H1 (cell line): ENCODE measurements at regions not wholly inside any gene's neighbourhood (a gene's known extent, or its start where the extent isn't known, plus 50 kb on each side); places are given as distances from the start of the nearest gene placed in this dataset.
A peak's percentile ranks its signal among the peaks of the same experiment; 100 is the strongest.

Experiments
- CTCF ChIA-PET: fragments of 300-600 bp; sonication (Branson Sonifier 250); formaldehyde crosslinking; loops from one replicate; lab custom pipeline; 2021; ENCODE audit not compliant: partially characterized antibody; lab: Charles Lee
- POLR2A ChIA-PET: fragments of 300-600 bp; sonication (Branson Sonifier 250); formaldehyde crosslinking; loops from one replicate; lab custom pipeline; 2021; ENCODE audit warnings: inconsistent platforms; ENCODE audit not compliant: partially characterized antibody; lab: Charles Lee
- DNase-seq, 2 experiments: peaks; one replicate each; pipeline versions ENCODE4 v3.0.0 to v3.0.0-alpha.2; 2010 to 2022; ENCODE audit warnings: low spot score in 2 of 2, low read depth in 1 of 2, mixed read lengths in 1 of 2
- FAIRE-seq: peaks from 2 replicates; lab custom pipeline; 2011; peaks lifted over from hg19 to GRCh38; lab: Jason Lieb, UNC
- H2AFZ ChIP-seq: 2 replicates; pipeline ENCODE4 v1.8.1; 2012; ENCODE audit warnings: low read length, inconsistent platforms
- H2AK5ac ChIP-seq: 2 replicates; pipeline ENCODE4 v1.6.1; 2013; ENCODE audit warnings: low read depth, low read length
- H2BK120ac ChIP-seq: replicated peaks from 2 replicates; pipeline ENCODE3; 2013; ENCODE audit warnings: low read depth, low read length, inconsistent platforms
- H2BK12ac ChIP-seq: 2 replicates; pipeline ENCODE4 v1.6.1; 2013; ENCODE audit warnings: low read depth, low read length
- H2BK15ac ChIP-seq: 2 replicates; pipeline ENCODE4 v1.6.1; 2013; ENCODE audit warnings: low read length
- H2BK20ac ChIP-seq: 2 replicates; pipeline ENCODE4 v1.6.1; 2013; ENCODE audit warnings: low read length
- H2BK5ac ChIP-seq: 2 replicates; pipeline ENCODE4 v1.6.1; 2013; ENCODE audit warnings: low read depth, low read length
- H3K14ac ChIP-seq: 2 replicates; pipeline ENCODE4 v1.6.1; 2013; ENCODE audit warnings: inconsistent platforms; ENCODE audit not compliant: insufficient read length
- H3K18ac ChIP-seq: 2 replicates; pipeline ENCODE4 v1.6.1; 2013; ENCODE audit warnings: low read length; ENCODE audit errors: extremely low read depth
- H3K23ac ChIP-seq: 2 replicates; pipeline ENCODE4 v1.6.1; 2013; ENCODE audit warnings: inconsistent platforms; ENCODE audit not compliant: insufficient read length
- H3K23me2 ChIP-seq: 2 replicates; pipeline ENCODE4 v1.6.1; 2013; ENCODE audit warnings: low read depth, low read length
- H3K27ac ChIP-seq: 2 replicates; pipeline ENCODE4 v1.6.1; 2011; ENCODE audit warnings: low read depth, low read length, inconsistent platforms
- H3K27me3 ChIP-seq, 4 experiments: replicated peaks in 1 of 4; 1 replicate in 1 of 4; 2 replicates in 3 of 4; pipeline versions ENCODE4 v1.6.1 to v1.8.1; 2011 to 2013; ENCODE audit warnings: low read length in 3 of 4, mild to moderate bottlenecking in 3 of 4, inconsistent platforms in 2 of 4, mixed read lengths in 2 of 4, moderate library complexity in 1 of 4; ENCODE audit not compliant: control insufficient read depth in 3 of 4, insufficient read depth in 3 of 4; ENCODE audit errors: extremely low read depth in 1 of 4
- H3K36me3 ChIP-seq, 4 experiments: 2 replicates each; pipeline versions ENCODE4 v1.6.1 to v1.8.1; 2011 to 2013; ENCODE audit warnings: mild to moderate bottlenecking in 4 of 4, low read length in 3 of 4, moderate library complexity in 2 of 4, control low read depth in 1 of 4, inconsistent platforms in 1 of 4; ENCODE audit not compliant: insufficient read depth in 4 of 4, control insufficient read depth in 2 of 4
- H3K4ac ChIP-seq: replicated peaks from 2 replicates; pipeline ENCODE3; 2013; ENCODE audit warnings: low read length, low read depth, mixed read lengths, inconsistent platforms; ENCODE audit not compliant: insufficient read length
- H3K4me1 ChIP-seq, 4 experiments: replicated peaks in 1 of 4; 1 replicate in 1 of 4; 2 replicates in 3 of 4; pipeline versions ENCODE4 v1.6.1 to v1.8.1; 2011 to 2013; ENCODE audit warnings: low read length in 3 of 4, inconsistent platforms in 2 of 4, mixed read lengths in 1 of 4; ENCODE audit not compliant: insufficient read depth in 4 of 4, control insufficient read depth in 3 of 4
- H3K4me2 ChIP-seq, 2 experiments: 2 replicates each; pipeline versions ENCODE4 v1.6.1 to v1.8.1; 2011 to 2013; ENCODE audit warnings: low read depth in 2 of 2, low read length in 2 of 2, control low read depth in 1 of 2, inconsistent platforms in 1 of 2, mild to moderate bottlenecking in 1 of 2; ENCODE audit not compliant: insufficient read depth in 1 of 2
- H3K4me3 ChIP-seq, 4 experiments: fragments of 200-600, 300-600 bp in 1 of 4; sonication (generic), shearing (Covaris generic), sonication (Bioruptor Twin) in 1 of 4; 2 replicates each; pipeline versions ENCODE4 v1.5.1 to v1.8.1; 2011 to 2016; ENCODE audit warnings: low read length in 4 of 4, low read depth in 3 of 4, control low read depth in 2 of 4, inconsistent platforms in 2 of 4, mild to moderate bottlenecking in 2 of 4, mixed read lengths in 1 of 4, moderate library complexity in 1 of 4; ENCODE audit not compliant: insufficient read depth in 2 of 4; ENCODE audit errors: extremely low read depth in 1 of 4
- H3K56ac ChIP-seq: replicated peaks from 2 replicates; pipeline ENCODE3; 2013; ENCODE audit warnings: low read depth, mild to moderate bottlenecking, mixed read lengths, low read length, inconsistent platforms; ENCODE audit not compliant: insufficient read length
- H3K79me1 ChIP-seq: 2 replicates; pipeline ENCODE4 v1.6.1; 2013; ENCODE audit warnings: low read depth, low read length, control low read depth
- H3K79me2 ChIP-seq, 2 experiments: 2 replicates each; pipeline versions ENCODE4 v1.6.1 to v1.8.1; 2012 to 2013; ENCODE audit warnings: low read length in 2 of 2, mild to moderate bottlenecking in 2 of 2, inconsistent platforms in 1 of 2; ENCODE audit not compliant: insufficient read depth in 2 of 2, control insufficient read depth in 1 of 2
- H3K9ac ChIP-seq, 4 experiments: replicated peaks in 1 of 4; 1 replicate in 1 of 4; 2 replicates in 3 of 4; pipeline versions ENCODE4 v1.6.1 to v1.8.1; 2011 to 2013; ENCODE audit warnings: low read depth in 3 of 4, low read length in 3 of 4, control low read depth in 2 of 4, mild to moderate bottlenecking in 2 of 4, moderate library complexity in 2 of 4, inconsistent platforms in 1 of 4; ENCODE audit errors: extremely low read depth in 1 of 4
- H3K9me3 ChIP-seq, 2 experiments: 2 replicates each; pipeline versions ENCODE4 v1.6.1 to v1.8.1; 2012 to 2013; ENCODE audit warnings: mild to moderate bottlenecking in 2 of 2, moderate library complexity in 2 of 2, control low read depth in 1 of 2, inconsistent platforms in 1 of 2, low read depth in 1 of 2, low read length in 1 of 2, mixed read lengths in 1 of 2; ENCODE audit not compliant: insufficient read depth in 2 of 2
- H4K20me1 ChIP-seq, 2 experiments: replicated peaks in 1 of 2; 2 replicates each; pipeline versions ENCODE3 to v1.8.1; 2011 to 2013; ENCODE audit warnings: inconsistent platforms in 2 of 2, low read length in 2 of 2, mild to moderate bottlenecking in 1 of 2; ENCODE audit not compliant: insufficient read depth in 2 of 2, control insufficient read depth in 1 of 2
- H4K5ac ChIP-seq: 2 replicates; pipeline ENCODE4 v1.6.1; 2013; ENCODE audit warnings: low read length, low read depth, mixed read lengths, inconsistent platforms; ENCODE audit not compliant: insufficient read length
- H4K8ac ChIP-seq: 2 replicates; pipeline ENCODE4 v1.8.0; 2013; ENCODE audit warnings: mild to moderate bottlenecking, moderate library complexity, low read length, inconsistent platforms; ENCODE audit not compliant: insufficient read depth; ENCODE audit errors: extremely low read depth
- H4K91ac ChIP-seq: replicated peaks from 2 replicates; pipeline ENCODE3; 2013; ENCODE audit warnings: low read length, mixed read lengths, inconsistent platforms; ENCODE audit not compliant: insufficient read length
- BRCA1 ChIP-seq: IDR thresholded peaks from 2 replicates; pipeline ENCODE4 v1.6.1; 2012; ENCODE audit warnings: low read depth, low read length, improper control_type of control experiment
- CTCF ChIP-seq, 3 experiments: IDR thresholded peaks; 1 replicate in 2 of 3; 2 replicates in 1 of 3; pipeline versions ENCODE4 v1.5.1 to v1.6.1; 2011; ENCODE audit warnings: low read length in 3 of 3, mild to moderate bottlenecking in 3 of 3, inconsistent platforms in 2 of 3, low read depth in 1 of 3, moderate library complexity in 1 of 3; ENCODE audit not compliant: insufficient read depth in 1 of 3; ENCODE audit errors: control extremely low read depth in 1 of 3
- E2F6 ChIP-seq: IDR thresholded peaks from 2 replicates; pipeline ENCODE4 v1.6.1; 2012; ENCODE audit warnings: inconsistent platforms
- GABPA ChIP-seq: IDR thresholded peaks from 2 replicates; pipeline ENCODE4 v1.6.1; 2011; ENCODE audit warnings: mild to moderate bottlenecking, low read length, moderate library complexity, borderline replicate concordance; ENCODE audit not compliant: insufficient read depth
- POLR2AphosphoS5 ChIP-seq: IDR thresholded peaks from 2 replicates; pipeline ENCODE4 v1.6.1; 2011; ENCODE audit warnings: low read depth, low read length
- RFX5 ChIP-seq: IDR thresholded peaks from 2 replicates; pipeline ENCODE4 v1.6.1; 2011; ENCODE audit warnings: low read depth, low read length, improper control_type of control experiment, borderline replicate concordance
- RNF2 ChIP-seq: fragments of 200-900, 300-1000 bp; sonication (generic); IDR thresholded peaks from 2 replicates; pipeline ENCODE4 v1.7.1; 2016; ENCODE audit warnings: borderline replicate concordance, low read depth, mild to moderate bottlenecking, antibody characterized with exemption, low read length; ENCODE audit not compliant: poor library complexity, severe bottlenecking; ENCODE audit errors: missing control alignments
- SIN3A ChIP-seq, 2 experiments: IDR thresholded peaks in 1 of 2; conservative IDR thresholded peaks in 1 of 2; 2 replicates each; pipeline ENCODE4 v1.6.1; 2011 to 2012; ENCODE audit warnings: low read length in 2 of 2, improper control_type of control experiment in 1 of 2, low read depth in 1 of 2, mild to moderate bottlenecking in 1 of 2
- YY1 ChIP-seq: IDR thresholded peaks from 2 replicates; pipeline ENCODE4 v1.6.1; 2011; ENCODE audit warnings: low read depth, mild to moderate bottlenecking, low read length
- WGBS, 2 experiments: shearing (Covaris generic) in 1 of 2; methylation state at CpG; one replicate each; pipeline versions ENCODE4 v1.1.6 to v1.1.7; 2013 to 2015; ENCODE audit warnings: low lambda C conversion rate in 2 of 2, mixed read lengths in 2 of 2, inconsistent platforms in 1 of 2, low coverage in 1 of 2, missing lambda C conversion rate in 1 of 2; ENCODE audit not compliant: insufficient replicate concordance in 2 of 2, insufficient coverage in 1 of 2, insufficient read length in 1 of 2; ENCODE audit errors: extremely low coverage in 1 of 2, missing lambda C conversion rate in 1 of 2; 5-methylcytosine and 5-hydroxymethylcytosine counted together

DNA sequence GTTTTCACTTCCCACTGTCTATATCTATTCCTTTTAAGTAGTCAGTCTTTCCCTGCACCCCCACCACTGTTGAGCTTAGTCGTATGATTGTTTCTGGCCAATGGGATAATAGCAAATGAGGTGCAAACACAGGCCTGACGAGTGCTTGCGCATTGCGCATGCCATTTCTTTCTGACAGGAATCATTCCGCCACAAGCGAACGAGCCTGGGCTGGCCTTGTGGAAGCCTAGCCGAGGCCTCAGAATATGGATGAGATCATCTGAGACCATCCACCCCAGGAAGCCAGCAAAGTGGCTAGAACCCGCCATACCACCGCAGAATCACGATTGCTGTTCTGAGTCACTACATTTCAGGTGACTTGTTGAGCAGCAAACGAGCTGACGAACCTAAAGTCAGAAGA, 52.2 kb upstream of the PRL start:
- Histone ChIP-seq H3K27ac (no peak overlapping the region), H3K23ac (no peak overlapping the region), H3K9me3 (no peaks in the 10 kb centered on the region), H2BK12ac (no peak overlapping the region), H4K8ac (peak overlapping the region; percentile 11; the same call in 1 of the 2 replicates), H2BK20ac (no peak overlapping the region), H2BK15ac (0 out of 2 replicates have a peak overlapping the region, but pooled peaks have one; percentile 20), H2AK5ac (no peak overlapping the region), H3K27me3 (no peaks in the 10 kb centered on the region), H3K23me2 (no peaks in the 10 kb centered on the region), H4K20me1 (no peaks in the 10 kb centered on the region), H4K91ac (peak overlapping the region; percentile 17), H3K4me2 (no peak overlapping the region), H3K4ac (no peak overlapping the region), H3K4me1 (no peaks in the 10 kb centered on the region), H4K5ac (no peak overlapping the region), H3K36me3 (no peaks in the 10 kb centered on the region), H2AFZ (peak overlapping the region; percentile 65; the same call in 1 of the 2 replicates), H3K14ac (no peak overlapping the region), H3K4me3 (no peak overlapping the region), H2BK120ac (no peak overlapping the region), H3K56ac (no peak overlapping the region), H3K79me2 (no peaks in the 10 kb centered on the region), H3K9ac (no peak overlapping the region)
- DNase-seq = no peak
- WGBS, 2 experiments = 92% methylated on average over 13 of the region's 13 CpGs; no CpG with 5 or more reads in 1 of the 2 experiments
- POLR2A ChIA-PET = no interaction called here
- CTCF ChIA-PET = no interaction called here
- TF ChIP-seq RNF2 (no peak), RFX5 (no peak), CTCF (IDR thresholded peaks at IDR 0.05; ENCODE audit: control extremely low read depth in 1 of 3, insufficient read depth in 1 of 3, low read depth in 1 of 3, low read length in 3 of 3) (no peak), E2F6 (no peak), GABPA (no peak), BRCA1 (no peak), SIN3A (conservative IDR thresholded peaks at IDR 0.05 in 1 of 2, IDR thresholded peaks at IDR 0.05 in 1 of 2; ENCODE audit: low read depth in 1 of 2, low read length in 2 of 2) (no peak), POLR2AphosphoS5 (no peak), YY1 (no peak)
- TF ChIP-seq, all 59 proteins: peak for 0
- FAIRE-seq = no peak
- Histone ChIP-seq H3K18ac (no peak overlapping the region), H3K79me1 (no peaks in the 10 kb centered on the region), H2BK5ac (no peak overlapping the region)
